Thyroid gland (tissue), 4 donors: ENCODE measurements at regions not wholly inside any gene's neighbourhood (a gene's known extent, or its start where the extent isn't known, plus 50 kb on each side); places are given as distances from the start of the nearest gene placed in this dataset.

Experiments used
- POLR2A ChIP-seq, 2 donors: fragments of 450-650 bp; IDR thresholded peaks; one replicate each; pipeline ENCODE4 v1.6.1; 2017; ENCODE audit warnings: antibody characterized with exemption in 2 of 2, mild to moderate bottlenecking in 2 of 2, moderate library complexity in 1 of 2
- TF ChIP-seq, protein P1 (sequence below), 6 experiments: fragments of 200-600 bp in 3 of 6; fragments of 450-650 bp in 3 of 6; sonication (generic) in 3 of 6; IDR thresholded peaks; one replicate each; pipeline ENCODE4 v1.5.1; 2016 to 2019; ENCODE audit warnings: antibody characterized with exemption in 6 of 6, mild to moderate bottlenecking in 2 of 6, inconsistent platforms in 1 of 6, moderate library complexity in 1 of 6

GRCh38 chr3:84074767-84075166, 884.0 kb upstream of the CADM2 start:
- TF ChIP-seq, protein P1, sequence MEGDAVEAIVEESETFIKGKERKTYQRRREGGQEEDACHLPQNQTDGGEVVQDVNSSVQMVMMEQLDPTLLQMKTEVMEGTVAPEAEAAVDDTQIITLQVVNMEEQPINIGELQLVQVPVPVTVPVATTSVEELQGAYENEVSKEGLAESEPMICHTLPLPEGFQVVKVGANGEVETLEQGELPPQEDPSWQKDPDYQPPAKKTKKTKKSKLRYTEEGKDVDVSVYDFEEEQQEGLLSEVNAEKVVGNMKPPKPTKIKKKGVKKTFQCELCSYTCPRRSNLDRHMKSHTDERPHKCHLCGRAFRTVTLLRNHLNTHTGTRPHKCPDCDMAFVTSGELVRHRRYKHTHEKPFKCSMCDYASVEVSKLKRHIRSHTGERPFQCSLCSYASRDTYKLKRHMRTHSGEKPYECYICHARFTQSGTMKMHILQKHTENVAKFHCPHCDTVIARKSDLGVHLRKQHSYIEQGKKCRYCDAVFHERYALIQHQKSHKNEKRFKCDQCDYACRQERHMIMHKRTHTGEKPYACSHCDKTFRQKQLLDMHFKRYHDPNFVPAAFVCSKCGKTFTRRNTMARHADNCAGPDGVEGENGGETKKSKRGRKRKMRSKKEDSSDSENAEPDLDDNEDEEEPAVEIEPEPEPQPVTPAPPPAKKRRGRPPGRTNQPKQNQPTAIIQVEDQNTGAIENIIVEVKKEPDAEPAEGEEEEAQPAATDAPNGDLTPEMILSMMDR (IDR thresholded peaks at IDR 0.05): no peak
- no peak for TF ChIP-seq POLR2A (IDR thresholded peaks at IDR 0.05)
